Muscle of arm (tissue), 1 donor: ENCODE measurements at regions not wholly inside any gene's neighbourhood (a gene's known extent, or its start where the extent isn't known, plus 50 kb on each side); places are given as distances from the start of the nearest gene placed in this dataset.
"Not testable (repeated sequence)": the region's sequence is repeated elsewhere in the genome, so short reads cannot be mapped to it uniquely, and the experiment has no call there.

Experiments used
- DNase-seq: peaks from one replicate; pipeline ENCODE4 v3.0.0-alpha.2; 2013

DNA sequence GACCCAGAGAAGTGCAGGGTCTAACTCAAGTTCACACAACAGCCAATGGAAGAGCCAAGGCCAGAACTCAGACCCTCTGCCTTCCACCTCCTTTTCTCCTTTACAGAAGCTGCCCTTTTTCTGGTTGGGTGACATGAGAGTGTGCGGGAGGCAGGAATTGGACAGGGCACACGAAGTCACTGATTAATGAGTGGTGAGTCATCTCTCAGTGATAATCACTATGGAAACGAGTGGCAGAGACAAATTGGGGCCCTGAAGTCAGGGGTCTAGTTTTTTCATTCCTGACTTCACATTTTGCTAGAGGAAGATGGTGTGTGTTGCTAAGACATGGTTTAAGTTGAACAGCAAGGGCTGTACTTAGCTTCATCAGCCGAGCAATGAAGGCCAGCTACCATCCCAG lies 312.7 kb upstream of the CCL2 start:
- DNase-seq, result no peak

DNA sequence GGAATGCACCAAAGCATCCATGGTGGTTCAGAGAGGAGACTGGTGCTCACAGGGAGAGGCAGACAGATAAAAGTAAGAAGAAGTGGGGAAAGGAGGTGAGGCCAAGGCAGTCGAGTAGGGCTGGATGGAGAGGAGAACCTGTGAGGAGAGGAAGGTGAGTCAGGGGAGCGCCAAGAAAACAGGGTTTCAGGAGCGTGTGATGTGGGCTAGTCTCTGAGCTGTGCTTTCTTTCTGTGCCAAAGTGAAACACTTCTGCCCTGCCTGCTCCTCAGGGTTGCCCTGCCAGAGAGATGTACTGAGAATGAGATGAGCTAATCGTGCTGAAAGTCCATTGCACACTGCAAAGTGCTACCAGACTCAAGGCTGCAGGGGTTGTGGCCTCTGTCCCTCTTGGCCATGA lies 310.7 kb upstream of the CCL2 start:
- DNase-seq, result no peak

DNA sequence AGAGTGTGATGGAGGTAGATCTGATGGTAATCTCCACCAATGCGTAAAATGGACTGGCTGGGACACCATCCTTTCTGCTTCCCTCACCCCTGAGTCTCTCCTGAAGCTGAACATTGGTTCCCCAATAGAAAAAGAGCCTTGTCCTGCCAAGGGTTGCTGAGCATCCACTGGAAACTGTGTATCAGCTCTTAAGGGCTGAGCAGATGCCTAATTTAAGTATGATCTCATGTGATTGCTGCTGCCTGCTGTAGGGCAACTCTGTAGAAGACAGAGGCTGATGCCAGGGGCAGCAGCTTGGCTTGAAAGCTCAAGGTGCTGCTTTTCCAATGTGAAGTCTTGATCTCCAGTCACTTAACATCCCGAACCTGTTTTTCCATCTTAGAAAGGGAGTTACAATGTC lies 310.3 kb upstream of the CCL2 start:
- DNase-seq, result no peak

DNA sequence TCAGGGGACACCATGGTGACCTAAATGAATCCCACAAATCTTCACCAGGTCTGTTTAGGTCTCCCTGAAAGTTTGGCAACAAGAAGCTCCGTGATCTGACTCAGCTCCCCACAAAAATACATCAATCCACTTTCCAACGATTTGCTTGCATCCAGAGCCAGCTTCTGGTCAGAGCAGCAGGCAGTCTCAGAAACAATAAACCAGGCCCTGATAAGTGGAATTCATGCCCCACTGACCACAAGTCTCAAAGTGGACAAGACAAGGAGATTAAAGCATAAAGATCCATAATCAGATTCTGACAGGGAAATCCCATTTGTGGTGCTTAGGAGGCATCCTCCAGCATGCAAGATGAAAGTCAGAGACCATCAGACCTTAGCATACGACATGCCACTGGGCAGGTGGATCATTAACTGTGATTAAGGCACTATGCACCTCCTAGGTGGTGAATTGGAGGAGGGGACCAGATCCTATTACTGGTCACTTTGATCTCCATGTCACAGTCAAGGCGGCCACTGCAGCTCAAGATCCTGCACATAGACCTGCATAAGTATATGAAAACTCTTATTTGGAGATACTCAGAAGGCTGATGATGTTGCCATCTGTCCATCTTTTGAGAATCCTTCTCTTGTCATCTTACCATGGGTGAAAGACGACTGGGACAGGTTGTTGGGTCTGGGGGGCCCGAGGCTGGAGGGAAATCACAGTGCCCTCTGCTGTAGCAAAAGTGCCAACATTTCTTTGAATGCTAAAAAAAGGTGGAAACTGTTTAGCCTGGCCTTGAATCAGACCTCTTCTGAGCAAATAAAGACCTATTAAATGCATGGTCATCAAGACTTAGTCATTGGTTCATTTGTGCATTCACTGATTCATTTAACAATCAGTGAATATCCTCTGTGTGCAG lies 309.2 kb upstream of the CCL2 start:
- DNase-seq, result no peak

DNA sequence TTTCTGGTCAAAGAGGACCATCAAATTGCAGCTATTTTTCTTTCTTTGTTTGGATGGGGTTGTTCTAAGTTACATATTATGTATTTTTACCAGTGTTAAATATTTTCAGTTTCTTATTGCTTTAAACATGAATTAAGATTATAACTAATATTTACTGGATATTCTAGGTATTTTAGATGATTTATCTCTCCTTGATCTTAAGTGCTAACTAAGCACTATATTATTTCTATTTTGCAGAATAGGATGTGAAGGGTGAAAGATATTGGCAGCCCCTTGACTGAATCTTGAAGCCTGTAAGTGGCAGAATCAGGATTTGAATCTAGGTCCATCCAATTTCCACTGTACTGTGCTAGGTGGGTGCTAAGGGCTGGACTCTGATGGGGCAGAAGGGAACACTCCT lies 307.3 kb upstream of the CCL2 start:
- DNase-seq, result no peak

DNA sequence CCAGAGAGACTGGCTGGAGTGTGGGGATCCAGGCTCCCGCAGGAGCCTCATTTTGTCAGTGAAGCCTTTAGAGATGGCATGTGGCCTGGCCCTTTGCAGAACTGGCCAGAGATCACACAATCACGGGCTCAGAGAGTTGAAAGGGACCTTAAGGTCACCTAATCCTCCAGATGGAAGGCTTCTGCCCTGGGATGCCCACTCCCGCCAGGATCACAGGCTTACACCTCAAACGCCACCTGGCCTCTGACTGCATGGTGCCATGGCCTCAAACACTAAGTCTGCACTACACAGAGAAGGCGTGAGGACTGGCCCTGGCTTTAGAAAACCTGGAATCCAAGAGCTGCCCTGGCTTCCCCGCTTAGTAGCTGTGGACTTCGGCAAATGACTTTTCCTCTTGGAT lies 306.8 kb upstream of the CCL2 start:
- DNase-seq, result no peak

DNA sequence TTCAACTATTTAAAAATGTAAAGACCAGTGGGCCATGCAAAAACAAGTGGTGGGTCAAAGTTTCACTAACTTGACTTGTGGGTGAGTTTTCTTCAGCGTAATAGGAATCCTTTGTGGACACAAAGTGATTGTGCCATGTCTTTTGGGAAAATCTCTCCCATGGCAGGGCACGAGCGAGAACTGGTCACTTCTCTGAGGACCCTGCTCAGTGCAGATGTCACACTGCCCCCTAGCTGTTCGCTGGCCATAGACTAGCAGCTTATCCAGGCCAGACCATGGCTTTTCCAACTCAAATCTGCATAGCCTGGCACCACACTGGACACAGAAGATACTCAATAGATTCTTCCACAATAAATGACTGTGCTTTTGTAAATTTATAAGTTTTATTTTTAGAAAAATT lies 306.0 kb upstream of the CCL2 start:
- DNase-seq, result no peak

DNA sequence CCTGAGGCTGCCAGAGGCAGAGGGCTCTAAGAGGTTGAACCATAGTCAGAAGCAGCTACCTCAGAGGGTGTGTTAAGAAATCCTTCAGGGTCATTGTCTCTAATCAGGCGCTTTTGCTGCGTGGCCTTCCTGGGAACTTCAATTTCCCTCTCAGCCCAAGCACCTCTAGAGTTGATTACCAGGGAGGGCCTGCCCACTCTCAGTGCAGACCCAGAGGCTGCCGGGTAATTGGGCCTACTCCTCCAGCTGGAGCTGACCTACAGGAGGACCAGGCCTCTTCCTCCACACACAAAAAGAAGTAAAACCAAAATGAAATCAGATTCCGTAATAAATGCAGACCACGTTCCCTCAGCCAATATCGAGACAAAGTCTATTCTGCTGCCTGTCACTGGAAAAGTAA lies 305.0 kb upstream of the CCL2 start:
- no peak for DNase-seq

DNA sequence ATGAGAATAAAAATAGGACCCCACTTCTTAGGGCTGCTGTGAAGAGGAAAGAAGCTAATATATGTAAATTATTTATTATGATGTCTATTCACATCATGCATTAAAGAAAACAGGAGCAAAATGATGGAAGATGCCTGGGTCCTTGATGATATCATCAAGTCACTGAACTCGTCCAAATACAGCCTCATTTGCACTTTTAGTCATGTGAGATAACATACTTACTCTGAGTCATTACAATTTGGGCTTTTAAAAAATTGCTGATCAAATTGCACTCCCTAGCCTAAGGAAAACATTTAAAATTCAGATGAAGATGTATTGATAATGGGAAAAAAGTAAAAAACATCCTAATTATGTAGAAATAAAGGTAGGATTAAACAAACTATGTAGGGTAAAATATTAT lies 302.7 kb upstream of the CCL2 start:
- DNase-seq, result no peak

DNA sequence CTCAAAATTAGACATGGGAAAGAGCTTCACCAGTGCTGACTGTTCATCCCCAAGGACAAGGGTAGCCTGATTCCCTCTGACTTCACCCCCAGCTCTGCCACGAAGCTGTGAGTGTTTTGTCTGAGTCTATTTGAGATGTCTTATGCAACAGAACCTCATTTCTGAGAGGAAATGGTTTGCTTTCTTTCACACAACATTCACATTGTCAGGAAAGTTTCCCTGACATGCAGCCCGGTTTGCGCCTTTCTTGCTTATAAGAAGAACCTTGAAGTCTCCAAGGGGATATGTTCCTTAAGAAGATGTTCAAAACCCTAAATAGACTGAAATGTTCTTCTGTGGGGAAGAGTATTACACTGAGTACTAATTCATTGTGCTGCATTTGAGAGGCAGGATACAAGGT lies 300.5 kb upstream of the CCL2 start:
- no peak for DNase-seq

DNA sequence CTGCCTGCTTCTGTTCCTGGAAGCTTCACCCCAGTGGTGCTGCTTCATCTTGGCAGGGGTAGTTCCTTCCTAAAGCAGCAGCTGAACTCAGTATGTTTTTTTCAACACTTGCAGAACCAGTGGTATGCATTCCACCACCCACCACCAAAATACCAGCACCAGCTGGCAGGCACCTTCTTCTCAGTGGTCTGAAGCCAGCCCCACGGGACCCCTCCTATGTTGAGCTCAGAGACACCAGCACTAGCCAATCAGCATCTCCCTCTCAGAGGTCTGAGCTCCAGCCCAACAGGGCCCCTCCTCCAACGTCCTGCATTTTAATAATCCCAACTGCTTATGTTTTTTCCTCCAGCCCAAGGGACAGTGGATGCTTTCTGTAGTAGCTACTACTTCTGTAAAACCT lies 299.6 kb upstream of the CCL2 start:
- no peak for DNase-seq

DNA sequence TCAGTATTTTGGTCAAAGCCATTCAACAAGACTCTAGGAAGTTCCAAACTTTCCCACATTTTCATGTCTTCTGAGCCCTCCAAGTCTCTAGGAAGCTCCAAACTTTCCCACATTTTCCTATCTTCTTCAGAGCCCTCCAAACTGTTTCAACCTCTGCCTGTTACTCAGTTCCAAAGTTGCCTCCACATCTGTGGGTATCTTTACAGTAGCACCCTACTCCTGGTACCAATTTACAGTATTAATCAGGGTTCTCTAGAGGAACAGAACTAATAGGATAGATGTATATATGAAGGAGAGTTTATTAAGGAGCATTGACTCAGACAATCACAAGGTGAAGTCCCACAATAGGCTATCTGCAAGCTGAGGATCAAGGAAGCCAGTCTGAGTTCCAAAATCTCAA lies 296.0 kb upstream of the CCL2 start:
- DNase-seq, result not testable (repeated sequence)

DNA sequence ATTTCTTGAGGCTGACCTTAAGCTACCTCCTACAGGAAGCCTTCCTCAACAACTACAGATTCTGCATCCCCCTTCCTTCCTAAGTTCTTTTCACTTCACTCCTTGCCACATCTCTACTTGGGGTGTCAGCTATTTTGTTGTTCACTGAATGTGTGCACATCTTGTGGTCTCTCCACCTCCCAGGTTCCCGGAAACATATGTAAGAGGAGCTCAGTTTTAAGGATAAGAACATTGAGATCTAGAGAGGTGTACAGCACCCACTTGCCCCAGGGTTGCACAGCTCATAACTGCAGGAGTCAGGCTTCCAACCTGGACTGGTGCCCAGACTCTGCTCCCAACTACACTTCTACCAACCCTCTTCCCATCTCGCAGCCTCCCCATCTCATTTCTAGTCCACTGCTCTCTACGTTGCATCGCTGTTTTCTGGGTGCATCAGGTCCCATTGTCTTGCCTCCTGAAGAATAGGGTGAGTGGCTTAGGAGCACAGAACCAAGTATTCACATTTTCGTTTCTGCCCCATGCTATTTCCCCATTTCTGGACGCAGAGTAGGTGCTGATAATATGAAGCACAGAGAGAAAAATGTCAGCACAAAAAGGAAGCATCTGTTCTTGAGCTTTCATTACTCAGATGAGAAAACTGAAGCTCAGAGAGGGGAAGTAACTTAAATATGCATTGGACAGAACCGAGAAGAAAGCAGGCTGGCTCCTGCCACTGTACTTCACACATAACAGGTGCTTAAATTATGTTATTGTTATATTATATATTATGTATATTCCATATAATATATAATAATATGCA lies 292.0 kb upstream of the CCL2 start:
- DNase-seq, result no peak

DNA sequence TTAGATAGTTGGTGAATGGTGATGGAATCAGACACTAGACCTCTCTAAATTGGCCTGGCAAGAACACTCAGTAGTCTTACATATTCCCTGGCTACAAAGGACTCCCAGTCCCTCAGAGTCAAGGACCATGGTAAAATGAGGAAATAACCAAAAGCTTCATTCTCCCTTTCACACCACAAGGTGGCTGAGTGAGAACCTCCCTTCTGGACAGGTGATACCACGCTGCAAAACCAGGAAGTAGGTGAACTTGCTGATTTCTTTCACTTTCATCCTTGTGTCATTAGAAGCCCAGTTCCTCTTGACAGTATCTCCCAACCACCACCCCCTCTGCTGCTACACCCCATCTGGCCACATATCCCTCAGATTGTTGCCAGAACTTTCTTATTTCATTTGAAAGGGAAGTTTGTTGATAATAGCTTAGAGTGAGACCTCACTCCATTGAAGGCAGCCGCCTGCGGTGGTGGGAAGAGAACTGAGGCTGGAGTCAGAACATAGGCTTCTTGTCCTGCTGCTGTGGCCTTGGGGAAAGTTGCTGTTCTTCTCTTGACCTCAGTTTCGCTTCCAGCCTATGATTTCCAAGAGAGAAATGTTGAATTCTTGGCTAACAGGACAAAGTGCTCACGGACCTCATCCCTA lies 290.6 kb upstream of the CCL2 start:
- no peak for DNase-seq

DNA sequence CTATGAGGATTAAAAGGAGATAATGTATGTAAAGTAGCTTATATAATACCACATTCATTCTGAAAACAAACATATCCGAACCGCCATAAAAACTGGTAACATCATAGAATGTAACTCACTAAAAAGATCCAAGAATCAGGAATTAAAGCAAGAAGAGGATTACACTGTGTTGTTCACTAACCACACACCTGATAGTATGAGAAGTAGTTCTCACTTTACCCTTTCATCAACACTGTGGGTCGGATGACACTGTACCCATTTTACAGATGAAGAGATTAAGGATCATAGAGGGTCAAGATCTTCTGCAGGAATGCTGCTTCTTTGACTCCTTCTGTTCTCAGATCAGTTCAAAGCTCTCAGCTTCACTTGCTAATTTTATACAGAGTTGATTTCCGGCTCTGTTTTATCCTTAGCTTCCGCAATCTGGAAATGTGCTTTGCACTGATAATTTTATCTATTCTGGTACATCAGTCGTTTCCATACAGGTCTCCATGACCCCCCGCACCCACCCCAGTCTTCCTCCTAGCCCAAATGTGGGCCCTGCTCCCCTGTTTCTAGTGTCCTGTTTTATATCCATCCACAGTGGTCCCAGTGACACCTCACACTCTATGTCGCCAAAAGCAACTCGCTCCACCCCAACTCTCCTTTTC lies 288.6 kb upstream of the CCL2 start:
- DNase-seq, result no peak

DNA sequence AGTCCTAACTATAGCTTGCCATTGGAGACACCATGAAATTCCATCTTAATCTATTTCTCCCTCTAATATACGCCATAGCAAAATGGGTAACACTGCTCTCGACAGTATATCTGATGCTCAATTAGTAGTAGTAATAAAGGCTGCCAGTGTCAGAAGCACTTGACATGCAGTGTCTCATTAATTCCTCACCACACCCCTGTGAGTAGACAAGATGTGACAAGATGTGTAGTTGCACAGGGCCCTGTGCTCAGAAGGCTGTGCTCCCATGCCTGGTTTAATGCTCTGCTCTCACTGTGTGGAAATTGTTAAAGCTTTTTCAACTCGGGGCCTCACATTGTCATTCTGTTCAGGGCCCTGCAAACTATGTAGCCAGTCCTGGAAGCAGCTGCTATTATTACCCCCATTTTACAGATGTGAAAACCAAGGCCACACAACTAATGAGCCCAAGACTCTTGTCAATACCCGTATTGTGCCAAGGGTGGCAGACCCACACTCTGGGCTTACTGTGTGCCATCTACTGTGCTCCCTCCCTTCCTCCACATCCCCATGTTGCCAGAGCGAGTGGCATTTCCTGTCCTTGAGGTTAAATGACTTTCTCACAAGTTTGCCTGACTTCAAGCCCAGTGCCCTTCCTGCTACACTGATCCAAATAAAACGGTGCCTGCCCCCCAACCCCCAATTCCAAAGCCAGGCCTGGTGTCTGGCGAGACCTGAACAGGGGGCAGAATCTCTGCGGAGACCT lies 287.3 kb upstream of the CCL2 start:
- DNase-seq, result no peak

DNA sequence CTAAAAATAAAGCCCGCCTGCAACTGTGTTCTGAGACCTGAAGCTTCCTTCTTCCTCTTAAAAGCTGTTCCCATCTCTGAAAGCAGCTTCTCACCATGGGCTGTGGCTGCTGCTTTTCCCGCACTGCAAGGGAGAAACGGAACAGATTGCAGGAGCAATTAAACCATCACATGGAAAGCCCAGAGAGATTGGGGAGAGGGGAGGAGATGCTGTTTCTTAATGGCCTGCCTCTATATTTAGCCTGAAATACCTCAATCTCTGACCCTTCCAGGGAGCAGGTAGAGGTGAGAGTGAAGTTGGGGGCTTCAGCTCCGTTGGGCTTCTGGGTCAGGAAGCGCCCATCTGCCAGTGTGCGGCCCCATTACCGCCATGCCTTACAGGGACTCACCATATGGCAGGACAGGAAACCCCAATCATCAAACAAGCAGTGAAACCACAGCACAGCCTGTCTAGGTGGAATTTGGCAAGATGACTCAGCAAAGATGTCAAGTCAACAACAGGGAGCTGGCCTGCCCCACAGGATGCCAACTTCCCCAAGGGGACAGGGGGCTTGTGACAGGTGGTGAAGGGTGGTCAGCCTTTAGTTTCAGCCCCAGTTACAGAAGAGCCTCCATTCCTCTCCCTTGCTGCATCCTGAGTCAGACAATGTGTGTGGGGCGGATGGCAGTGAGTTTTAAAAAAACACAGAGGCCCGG lies 286.6 kb upstream of the CCL2 start:
- no peak for DNase-seq

DNA sequence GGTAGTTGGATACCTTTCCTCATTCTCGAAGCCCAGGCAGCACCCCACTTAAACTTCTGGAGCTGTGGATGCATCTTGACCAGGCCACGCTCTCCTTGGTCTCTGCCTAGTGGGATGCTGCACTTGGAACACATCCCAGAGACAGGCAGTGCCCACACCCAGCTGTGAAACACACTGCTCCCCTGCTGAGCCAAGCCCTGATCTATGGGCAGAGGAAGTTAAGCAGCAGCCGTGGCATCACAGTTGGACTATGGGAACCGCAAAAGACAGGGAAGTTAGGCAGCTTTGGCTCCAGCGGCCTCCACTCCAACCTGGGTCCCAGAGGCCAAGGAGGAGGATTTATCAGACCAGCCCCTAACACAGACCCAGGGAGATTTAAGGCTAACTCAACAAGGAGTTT lies 284.8 kb upstream of the CCL2 start:
- no peak for DNase-seq

DNA sequence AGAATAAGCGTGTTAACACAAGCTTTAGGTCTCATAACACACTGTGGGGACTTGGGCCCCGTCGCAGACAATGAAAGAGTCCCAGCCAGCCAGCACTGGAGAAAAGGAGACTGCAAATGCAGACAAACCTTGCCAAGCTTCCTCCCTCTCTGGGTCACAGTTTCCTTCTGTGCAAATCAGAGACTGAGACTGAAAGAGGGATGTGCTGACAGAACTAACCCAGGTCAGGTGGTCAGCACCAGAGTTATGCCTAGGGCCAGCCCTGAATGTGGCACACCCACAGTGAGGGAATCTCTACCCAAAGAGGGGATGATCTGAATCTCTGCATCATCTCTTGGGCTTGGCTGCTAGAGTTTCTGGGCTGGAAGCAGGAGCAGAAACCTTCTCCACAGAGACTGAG lies 282.3 kb upstream of the CCL2 start:
- no peak for DNase-seq

DNA sequence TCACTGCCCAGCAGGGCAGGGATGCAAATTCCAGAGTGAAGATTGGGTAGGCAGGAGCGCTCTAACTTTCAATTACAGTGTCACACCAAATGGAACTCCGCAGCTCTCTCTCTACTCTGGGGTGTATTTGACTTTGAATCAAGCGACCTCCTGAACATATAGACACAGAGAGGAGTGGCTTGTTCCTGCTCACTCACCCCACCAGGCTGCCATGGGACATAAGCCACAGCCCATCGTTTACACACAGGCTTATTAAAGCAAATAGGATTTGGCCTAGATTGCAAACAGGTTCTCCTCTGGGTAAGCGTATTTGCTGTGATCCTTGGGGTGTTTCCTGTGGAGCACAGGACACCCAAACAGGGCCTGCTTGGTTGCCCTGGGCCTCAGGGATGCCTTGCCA lies 281.6 kb upstream of the CCL2 start:
- no peak for DNase-seq

DNA sequence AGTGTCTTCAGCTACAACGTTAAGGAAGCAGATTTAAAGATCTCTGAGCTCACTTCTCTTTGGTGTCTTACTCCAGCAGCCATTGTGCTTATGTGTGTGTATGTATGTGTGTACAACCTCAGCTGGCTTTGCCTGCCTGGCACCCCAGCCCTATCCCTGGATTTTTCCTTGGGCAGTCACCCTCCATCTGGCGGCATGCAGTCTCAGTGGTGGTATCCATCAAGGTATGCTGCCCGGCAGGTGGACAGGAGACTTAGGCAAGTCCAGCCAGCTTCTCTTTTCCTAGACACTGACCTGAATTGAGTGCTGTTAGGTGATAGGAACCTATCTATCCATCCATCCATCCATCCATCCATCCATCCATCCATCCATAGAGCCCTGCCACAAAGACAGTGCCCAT lies 280.8 kb upstream of the CCL2 start:
- no peak for DNase-seq
